Body of pancreas (tissue), 4 donors: ENCODE measurements at regions not wholly inside any gene's neighbourhood (a gene's known extent, or its start where the extent isn't known, plus 50 kb on each side); places are given as distances from the start of the nearest gene placed in this dataset.

Source experiments
- POLR2A ChIP-seq, 3 donors: fragments of 450-650 bp; IDR thresholded peaks; one replicate each; pipeline ENCODE4 v1.6.1; 2016; ENCODE audit warnings: antibody characterized with exemption in 3 of 3, mild to moderate bottlenecking in 2 of 3
- TF ChIP-seq, protein P1 (sequence below), 7 experiments: fragments of 450-650 bp in 4 of 7; fragments of 200-600 bp in 3 of 7; sonication (generic) in 3 of 7; IDR thresholded peaks; one replicate each; pipeline ENCODE4 v1.5.1; 2016 to 2019; ENCODE audit warnings: antibody characterized with exemption in 7 of 7

DNA sequence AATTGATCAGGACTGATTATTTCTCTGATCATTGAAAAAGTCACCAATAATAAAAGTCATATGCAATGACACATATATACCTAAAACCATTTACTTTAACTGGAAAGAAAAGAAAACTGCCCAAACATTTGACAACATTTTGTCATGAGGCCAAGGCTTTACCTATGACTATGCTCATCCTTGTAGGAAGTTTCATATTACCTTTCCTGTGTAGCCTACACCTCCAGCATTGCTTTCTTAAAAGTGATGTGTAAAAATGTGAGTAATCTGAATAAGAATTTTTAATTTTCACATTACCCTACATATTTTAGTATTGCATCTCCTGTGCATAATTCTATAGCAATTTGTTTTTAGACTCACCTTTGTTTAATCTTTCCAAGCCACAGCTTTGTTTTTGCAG is 419.8 kb upstream of the FIGN start:
- TF ChIP-seq, protein P1, sequence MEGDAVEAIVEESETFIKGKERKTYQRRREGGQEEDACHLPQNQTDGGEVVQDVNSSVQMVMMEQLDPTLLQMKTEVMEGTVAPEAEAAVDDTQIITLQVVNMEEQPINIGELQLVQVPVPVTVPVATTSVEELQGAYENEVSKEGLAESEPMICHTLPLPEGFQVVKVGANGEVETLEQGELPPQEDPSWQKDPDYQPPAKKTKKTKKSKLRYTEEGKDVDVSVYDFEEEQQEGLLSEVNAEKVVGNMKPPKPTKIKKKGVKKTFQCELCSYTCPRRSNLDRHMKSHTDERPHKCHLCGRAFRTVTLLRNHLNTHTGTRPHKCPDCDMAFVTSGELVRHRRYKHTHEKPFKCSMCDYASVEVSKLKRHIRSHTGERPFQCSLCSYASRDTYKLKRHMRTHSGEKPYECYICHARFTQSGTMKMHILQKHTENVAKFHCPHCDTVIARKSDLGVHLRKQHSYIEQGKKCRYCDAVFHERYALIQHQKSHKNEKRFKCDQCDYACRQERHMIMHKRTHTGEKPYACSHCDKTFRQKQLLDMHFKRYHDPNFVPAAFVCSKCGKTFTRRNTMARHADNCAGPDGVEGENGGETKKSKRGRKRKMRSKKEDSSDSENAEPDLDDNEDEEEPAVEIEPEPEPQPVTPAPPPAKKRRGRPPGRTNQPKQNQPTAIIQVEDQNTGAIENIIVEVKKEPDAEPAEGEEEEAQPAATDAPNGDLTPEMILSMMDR (IDR thresholded peaks at IDR 0.05) = no peak
- TF ChIP-seq POLR2A (IDR thresholded peaks at IDR 0.05) = no peak
